ENCODE measurements at regions not wholly inside any gene's neighbourhood (a gene's known extent, or its start where the extent isn't known, plus 50 kb on each side); places are given as distances from the start of the nearest gene placed in this dataset.
"Not testable (repeated sequence)": the region's sequence is repeated elsewhere in the genome, so short reads cannot be mapped to it uniquely, and the experiment has no call there.

DNA sequence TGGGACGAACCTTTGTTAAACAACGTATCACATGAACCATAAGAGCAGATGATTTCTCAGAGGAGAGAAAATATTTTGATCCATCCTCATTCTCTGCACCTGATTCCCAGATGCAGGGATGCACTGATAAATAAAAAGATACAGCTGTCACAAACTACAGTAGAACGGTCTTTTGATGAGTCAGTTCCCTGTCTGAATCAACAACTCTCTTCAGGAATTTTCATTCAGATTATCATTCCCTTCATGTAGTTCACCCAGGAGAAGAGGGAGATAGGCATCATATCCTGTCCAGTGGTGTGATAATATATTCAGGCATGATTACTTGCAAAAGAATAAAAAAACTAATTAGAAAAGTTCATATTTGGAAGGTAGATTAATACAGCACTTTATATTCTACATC is 521.5 kb downstream of the PYDC2 start:
- Mint-ChIP-seq H3K4me3 (no peak overlapping the region), H3K9me3 (peaks cover 7 to 28% (median 18%) of the 10 kb centered on the region in 6 donors), H3K36me3 (no peaks in the 10 kb centered on the region), H3K27ac (no peak overlapping the region), H3K4me1 (no peaks in the 10 kb centered on the region), H3K27me3 (ENCODE audit: low read depth in 3 of 3) (no peaks in the 10 kb centered on the region)
- DNase-seq, result no peak

DNA sequence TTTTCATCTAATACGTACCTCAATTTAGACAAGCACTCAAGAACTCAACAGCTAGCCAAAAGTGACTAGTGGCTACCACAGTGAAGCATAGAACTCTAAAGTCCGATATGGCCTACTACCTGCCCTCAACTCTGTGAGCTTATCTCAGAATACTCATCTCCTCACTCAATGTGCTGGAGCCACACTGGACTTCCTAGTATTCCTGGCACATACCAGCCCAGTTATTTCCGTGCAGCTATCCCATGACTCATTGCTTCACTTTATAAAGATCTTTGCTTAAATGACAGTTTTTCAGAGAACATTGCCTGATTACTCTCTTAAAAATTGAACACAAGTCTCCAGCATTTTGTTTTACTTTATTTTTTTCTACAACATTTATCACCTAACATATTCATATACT is 524.7 kb downstream of the PYDC2 start:
- no peak for DNase-seq
- Mint-ChIP-seq H3K4me1 (no peaks in the 10 kb centered on the region), H3K27ac (no peak overlapping the region), H3K4me3 (no peak overlapping the region), H3K27me3 (ENCODE audit: low read depth in 3 of 3) (no peaks in the 10 kb centered on the region), H3K9me3 (peaks cover 8 to 36% (median 12%) of the 10 kb centered on the region in 6 donors), H3K36me3 (no peaks in the 10 kb centered on the region)

DNA sequence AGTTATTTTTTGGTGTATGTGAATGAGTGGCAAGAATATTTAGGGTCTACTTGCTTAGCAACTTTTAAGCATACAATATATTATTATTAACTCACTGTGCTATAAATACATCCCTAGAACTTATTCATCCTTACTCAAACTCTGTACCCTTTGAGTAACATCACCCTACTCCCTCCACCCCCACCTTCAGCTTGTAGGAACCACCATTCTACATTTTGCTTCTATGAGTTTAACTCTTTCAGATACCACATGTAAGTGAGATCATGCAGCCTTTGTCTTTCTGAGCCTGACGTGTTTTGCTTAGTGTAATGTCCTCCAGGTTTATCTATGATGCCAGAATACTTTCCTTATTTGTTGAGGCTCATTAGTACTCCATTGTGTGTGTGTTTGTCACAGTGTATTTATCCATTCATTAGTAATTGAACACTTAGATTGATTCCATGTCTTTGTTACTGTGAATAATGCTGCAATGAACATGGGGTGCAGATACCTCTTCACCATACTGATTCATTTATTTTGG is 526.9 kb downstream of the PYDC2 start:
- Mint-ChIP-seq H3K4me3 (no peak overlapping the region), H3K27me3 (ENCODE audit: low read depth in 3 of 3) (no peaks in the 10 kb centered on the region), H3K27ac (no peak overlapping the region), H3K4me1 (no peaks in the 10 kb centered on the region), H3K9me3 (peaks cover 12 to 54% (median 22%) of the 10 kb centered on the region in 6 donors), H3K36me3 (no peaks in the 10 kb centered on the region)
- no peak for DNase-seq

DNA sequence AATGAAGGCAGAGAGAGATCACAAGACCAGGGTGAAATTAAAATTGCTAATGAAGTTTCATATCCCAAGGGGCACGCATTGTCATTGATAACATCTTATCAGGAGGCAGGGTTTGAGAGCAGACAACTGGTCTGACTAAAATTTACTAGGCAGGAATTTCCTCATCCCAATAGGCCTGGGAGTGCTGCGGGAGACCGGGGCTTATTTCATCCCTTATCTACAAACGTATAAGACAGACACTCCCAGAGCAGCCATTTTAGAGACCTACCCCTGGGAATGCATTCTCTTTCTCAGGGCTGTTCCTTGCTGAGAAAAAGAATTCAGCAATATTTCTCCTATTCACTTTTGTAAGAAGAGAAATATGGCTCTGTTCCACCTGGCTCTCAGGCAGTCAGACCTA is 533.0 kb downstream of the PYDC2 start:
- H3K36me3 Mint-ChIP-seq; H3K4me1 Mint-ChIP-seq; H3K27me3 Mint-ChIP-seq (ENCODE audit: low read depth in 3 of 3); H3K27ac Mint-ChIP-seq; DNase-seq; H3K4me3 Mint-ChIP-seq: not testable (repeated sequence)
- H3K9me3 Mint-ChIP-seq, result peaks cover 12 to 85% (median 39%) of the 10 kb centered on the region in 6 donors

DNA sequence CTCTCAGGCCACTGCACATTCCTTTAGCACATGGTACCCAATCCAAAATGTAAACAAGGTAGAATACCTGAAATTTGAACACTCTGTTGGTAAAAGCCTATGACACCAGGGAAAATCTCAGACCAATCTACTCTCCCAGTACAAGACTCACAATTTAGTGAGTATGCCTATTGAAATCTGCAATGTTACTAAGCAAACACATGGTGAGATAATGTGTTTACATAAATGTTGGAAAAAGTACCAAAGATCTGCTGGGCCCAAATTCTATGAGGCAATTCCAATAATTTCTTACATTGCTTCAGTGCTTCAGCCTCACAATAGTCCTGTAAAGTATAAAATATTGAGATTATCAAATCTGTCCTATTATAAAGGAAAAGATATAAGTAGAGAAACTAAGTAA is 536.1 kb downstream of the PYDC2 start:
- no peak for DNase-seq
- no peak overlapping the region for H3K27ac Mint-ChIP-seq
- no peaks in the 10 kb centered on the region for H3K36me3 Mint-ChIP-seq
- H3K9me3 Mint-ChIP-seq, result peaks cover 7 to 64% (median 27%) of the 10 kb centered on the region in 6 donors
- H3K27me3 Mint-ChIP-seq (ENCODE audit: low read depth in 3 of 3), result no peaks in the 10 kb centered on the region
- H3K4me1 Mint-ChIP-seq, result no peaks in the 10 kb centered on the region
- no peak overlapping the region for H3K4me3 Mint-ChIP-seq

DNA sequence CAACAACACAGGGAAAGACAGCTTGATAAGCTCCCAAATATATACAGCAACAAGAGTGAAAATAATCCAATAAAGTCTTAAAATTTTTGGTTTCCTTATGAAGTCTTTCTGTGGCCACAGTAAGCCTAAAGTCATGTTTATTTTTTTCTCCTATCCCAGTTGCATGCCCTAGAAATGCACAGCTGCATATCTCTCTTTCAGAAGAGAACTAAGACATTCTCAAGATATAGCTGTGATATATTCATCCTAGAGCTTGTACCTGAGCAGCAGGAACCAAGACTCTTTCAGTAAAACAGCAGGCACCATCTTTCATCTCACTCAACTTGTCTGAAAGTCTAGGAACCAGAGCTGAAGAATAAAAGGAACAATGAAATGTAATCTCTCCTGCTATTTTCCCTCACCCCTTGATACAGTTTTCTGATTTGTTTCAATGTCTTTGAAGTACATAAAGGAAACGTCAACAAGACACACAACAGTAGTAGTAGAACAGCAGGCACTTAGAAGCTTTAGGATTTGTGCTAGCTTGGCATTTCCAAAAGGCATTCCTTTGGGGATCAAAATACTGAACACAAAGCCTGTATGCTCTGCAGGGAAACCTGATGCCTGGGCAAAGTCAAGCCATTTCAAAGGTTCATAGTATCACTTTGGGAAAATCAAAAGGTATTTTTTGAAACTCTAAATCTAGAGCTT is 536.8 kb downstream of the PYDC2 start:
- H3K9me3 Mint-ChIP-seq, result peaks cover 7 to 60% (median 30%) of the 10 kb centered on the region in 6 donors
- no peaks in the 10 kb centered on the region for H3K4me1 Mint-ChIP-seq
- no peak for DNase-seq
- H3K36me3 Mint-ChIP-seq, result no peaks in the 10 kb centered on the region
- no peak overlapping the region for H3K27ac Mint-ChIP-seq
- no peak overlapping the region for H3K4me3 Mint-ChIP-seq
- no peaks in the 10 kb centered on the region for H3K27me3 Mint-ChIP-seq (ENCODE audit: low read depth in 3 of 3)

DNA sequence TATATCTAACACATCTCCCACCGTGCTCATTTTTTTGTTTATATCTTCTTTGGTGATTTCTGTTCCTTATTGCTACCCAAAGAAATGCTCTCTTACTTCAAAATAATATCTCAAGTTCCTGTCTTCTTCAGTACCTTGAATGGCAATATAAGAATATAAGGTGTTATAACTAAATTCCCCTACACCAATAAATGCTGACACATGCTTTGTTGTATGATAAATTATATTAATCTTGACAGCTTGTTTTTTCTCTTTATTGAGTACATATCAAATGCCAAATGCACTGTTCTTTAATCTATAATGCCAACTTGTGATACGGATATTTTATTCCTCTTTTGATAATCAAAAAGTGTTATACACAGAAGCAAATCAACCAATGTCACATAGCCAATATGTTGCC is 540.3 kb downstream of the PYDC2 start:
- no peak overlapping the region for H3K27ac Mint-ChIP-seq
- no peaks in the 10 kb centered on the region for H3K4me1 Mint-ChIP-seq

DNA sequence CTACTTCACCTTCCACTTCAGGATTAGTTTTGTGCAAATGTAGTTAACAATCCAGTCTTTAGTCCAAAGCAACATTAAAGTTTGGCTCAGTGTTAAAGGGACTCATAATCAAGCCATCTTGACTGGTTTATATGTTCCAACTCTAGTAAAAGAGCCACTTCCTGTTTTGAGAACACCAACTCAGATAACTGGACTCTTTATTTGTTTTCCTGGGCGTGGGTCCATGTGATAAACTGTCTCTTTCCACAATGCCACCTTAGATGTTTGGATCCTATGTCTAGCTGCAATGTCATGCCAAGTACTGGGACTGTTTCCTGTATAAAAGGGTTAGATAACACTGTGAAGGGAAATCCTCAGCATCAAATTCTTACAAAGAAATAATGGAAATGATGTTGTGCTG is 545.0 kb downstream of the PYDC2 start:
- Mint-ChIP-seq H3K36me3 (no peaks in the 10 kb centered on the region), H3K27ac (no peak overlapping the region), H3K27me3 (ENCODE audit: low read depth in 3 of 3) (no peaks in the 10 kb centered on the region), H3K4me3 (no peak overlapping the region), H3K4me1 (no peaks in the 10 kb centered on the region), H3K9me3 (peaks cover 2 to 26% (median 8%) of the 10 kb centered on the region in 6 donors)
- no peak for DNase-seq

More for the DNA sequence above, 540.3 kb downstream of the PYDC2 start:
- Mint-ChIP-seq H3K9me3 (peaks cover 7 to 45% (median 16%) of the 10 kb centered on the region in 6 donors), H3K27me3 (ENCODE audit: low read depth in 3 of 3) (no peaks in the 10 kb centered on the region), H3K4me3 (no peak overlapping the region), H3K36me3 (no peaks in the 10 kb centered on the region)
- no peak for DNase-seq

DNA sequence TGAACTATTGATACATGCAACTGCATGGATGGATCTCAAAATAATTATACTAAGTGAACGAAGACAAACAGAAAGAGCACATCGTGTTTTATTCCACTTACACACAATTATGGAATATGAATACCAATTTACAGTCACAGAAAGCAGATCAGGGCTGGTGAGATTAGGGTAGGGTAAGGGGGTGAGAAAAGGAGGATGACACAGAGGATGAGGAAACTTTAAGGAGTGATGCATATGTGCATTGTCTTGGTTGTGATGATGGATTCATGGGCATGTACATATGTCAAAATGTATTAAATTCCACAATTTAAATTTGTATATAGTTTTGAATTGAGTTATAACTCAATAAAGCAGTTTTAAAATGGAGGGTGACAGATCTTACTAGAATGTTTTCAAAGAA is 548.9 kb downstream of the PYDC2 start:
- DNase-seq, result no peak
- peaks cover 4 to 19% (median 9%) of the 10 kb centered on the region in 6 donors for H3K9me3 Mint-ChIP-seq

DNA sequence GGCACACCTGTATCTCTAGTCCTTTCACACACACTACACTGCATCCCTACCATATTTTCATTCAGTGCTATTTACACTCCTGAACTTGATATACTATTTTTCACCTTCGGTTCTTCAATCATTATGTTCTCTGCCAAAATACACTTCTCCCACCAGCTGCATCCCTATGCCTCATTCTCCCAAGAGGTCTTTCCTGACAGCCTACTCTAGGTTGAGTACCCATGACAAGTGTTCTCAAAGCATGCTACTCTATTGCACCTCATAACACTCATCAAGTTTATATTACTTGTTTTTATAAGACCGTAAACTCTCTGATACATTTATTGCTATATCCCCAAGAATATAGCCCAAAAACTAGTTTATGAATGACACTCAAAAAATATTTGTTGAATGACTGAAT is 549.5 kb downstream of the PYDC2 start:
- no peaks in the 10 kb centered on the region for H3K36me3 Mint-ChIP-seq
- no peak for DNase-seq
- H3K27ac Mint-ChIP-seq, result no peak overlapping the region
- H3K27me3 Mint-ChIP-seq (ENCODE audit: low read depth in 3 of 3), result no peaks in the 10 kb centered on the region
- H3K4me1 Mint-ChIP-seq, result no peaks in the 10 kb centered on the region
- peaks cover 4 to 20% (median 9%) of the 10 kb centered on the region in 6 donors for H3K9me3 Mint-ChIP-seq
- H3K4me3 Mint-ChIP-seq, result no peak overlapping the region

More for the DNA sequence above, 548.9 kb downstream of the PYDC2 start:
- Mint-ChIP-seq H3K4me1 (no peaks in the 10 kb centered on the region), H3K36me3 (no peaks in the 10 kb centered on the region), H3K27me3 (ENCODE audit: low read depth in 3 of 3) (no peaks in the 10 kb centered on the region), H3K4me3 (no peak overlapping the region), H3K27ac (no peak overlapping the region)

DNA sequence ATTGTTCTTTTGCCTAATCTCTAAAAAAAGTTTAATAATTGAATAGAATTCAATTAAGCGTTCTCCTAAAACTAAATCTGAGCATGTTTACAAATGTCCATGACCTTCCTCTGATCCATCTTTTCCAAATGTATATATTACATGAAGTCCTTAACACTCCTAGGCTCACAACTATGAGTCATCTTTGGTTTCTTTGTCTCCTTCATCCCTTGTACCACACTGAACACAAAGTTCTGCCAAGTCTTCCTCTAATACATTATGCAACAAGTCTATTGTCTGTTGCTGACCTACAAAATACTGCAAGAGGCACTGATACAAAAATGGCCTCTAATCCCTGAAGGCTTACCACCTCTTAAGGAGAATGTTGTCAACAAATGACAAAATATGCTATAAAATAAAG is 550.2 kb downstream of the PYDC2 start:
- H3K27me3 Mint-ChIP-seq (ENCODE audit: low read depth in 3 of 3), result no peaks in the 10 kb centered on the region
- no peak overlapping the region for H3K4me3 Mint-ChIP-seq
- no peak for DNase-seq
- no peaks in the 10 kb centered on the region for H3K36me3 Mint-ChIP-seq
- H3K27ac Mint-ChIP-seq, result no peak overlapping the region
- H3K4me1 Mint-ChIP-seq, result no peaks in the 10 kb centered on the region
- H3K9me3 Mint-ChIP-seq, result peaks cover 4 to 17% (median 6%) of the 10 kb centered on the region in 6 donors

DNA sequence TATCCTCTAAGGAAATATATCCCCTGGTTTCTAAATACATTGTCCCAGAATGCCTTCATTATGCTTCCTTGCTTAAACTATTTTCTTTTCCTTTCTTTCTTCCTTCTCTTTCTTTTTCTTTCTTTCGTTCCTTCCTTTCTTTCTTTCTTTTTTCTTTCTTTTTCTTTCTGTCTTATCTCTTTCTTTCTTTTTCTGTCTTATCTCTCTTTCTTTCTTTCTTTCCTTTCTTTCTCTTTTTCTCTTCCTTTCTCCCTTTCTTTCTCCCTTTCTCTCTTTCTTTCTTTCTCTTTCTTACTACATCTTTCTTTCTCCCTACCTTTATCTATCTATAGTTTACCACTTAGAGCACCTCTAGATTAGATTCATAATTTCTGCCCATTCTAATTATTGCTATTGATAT is 552.1 kb downstream of the PYDC2 start:
- Mint-ChIP-seq H3K36me3 (no peaks in the 10 kb centered on the region), H3K27ac (no peak overlapping the region), H3K9me3 (peaks cover 4 to 27% (median 11%) of the 10 kb centered on the region in 6 donors), H3K4me1 (no peaks in the 10 kb centered on the region), H3K27me3 (ENCODE audit: low read depth in 3 of 3) (no peaks in the 10 kb centered on the region), H3K4me3 (no peak overlapping the region)
- no peak for DNase-seq

DNA sequence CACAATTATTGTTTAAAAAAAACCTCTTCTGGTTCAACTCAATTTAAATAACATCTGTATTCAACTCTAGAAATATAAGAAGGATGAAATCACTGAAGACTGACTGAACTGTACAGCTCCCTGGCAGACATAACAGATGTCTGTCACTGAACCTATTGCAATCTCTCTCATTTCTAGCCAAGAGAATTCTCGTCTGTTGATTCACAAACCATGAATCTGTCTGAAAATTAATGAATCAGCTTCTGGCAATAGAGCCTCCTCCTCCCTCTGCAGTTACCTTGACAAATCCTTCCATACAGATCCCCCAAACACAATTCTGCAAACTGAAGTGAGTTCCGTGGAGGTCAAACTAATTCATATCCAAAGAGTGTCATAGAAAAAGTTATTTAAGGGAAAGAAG is 561.4 kb downstream of the PYDC2 start:
- no peak for DNase-seq
- Mint-ChIP-seq H3K36me3 (peaks cover 0 to 3% (median 0%) of the 10 kb centered on the region in 3 donors), H3K4me3 (no peak overlapping the region), H3K27ac (no peak overlapping the region), H3K27me3 (ENCODE audit: low read depth in 3 of 3) (no peaks in the 10 kb centered on the region), H3K9me3 (peaks cover 6 to 17% (median 12%) of the 10 kb centered on the region in 6 donors), H3K4me1 (no peaks in the 10 kb centered on the region)

DNA sequence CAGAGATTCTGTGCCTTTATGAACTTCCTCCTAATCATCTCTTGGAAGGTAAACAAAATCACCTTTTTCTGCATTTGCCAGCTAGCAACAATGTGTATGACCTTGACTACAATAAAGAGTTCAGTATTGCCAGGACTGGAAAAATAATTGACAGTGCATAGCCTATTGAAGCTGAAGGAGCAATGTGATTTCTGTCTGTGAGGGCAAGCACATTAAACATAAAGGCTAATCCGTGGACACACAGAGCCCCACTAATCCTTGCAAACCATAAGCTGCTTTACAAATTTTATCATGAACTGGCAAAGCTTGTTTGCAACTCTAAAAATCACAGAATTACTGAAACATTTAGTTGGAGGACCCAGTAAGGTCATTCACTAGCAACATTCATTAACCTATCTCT is 563.8 kb downstream of the PYDC2 start:
- Mint-ChIP-seq H3K4me1 (no peaks in the 10 kb centered on the region), H3K36me3 (peaks cover 0 to 6% (median 0%) of the 10 kb centered on the region in 3 donors), H3K27ac (no peak overlapping the region), H3K9me3 (peaks cover 6 to 27% (median 10%) of the 10 kb centered on the region in 6 donors), H3K27me3 (ENCODE audit: low read depth in 3 of 3) (no peaks in the 10 kb centered on the region), H3K4me3 (no peak overlapping the region)
- DNase-seq, result no peak

DNA sequence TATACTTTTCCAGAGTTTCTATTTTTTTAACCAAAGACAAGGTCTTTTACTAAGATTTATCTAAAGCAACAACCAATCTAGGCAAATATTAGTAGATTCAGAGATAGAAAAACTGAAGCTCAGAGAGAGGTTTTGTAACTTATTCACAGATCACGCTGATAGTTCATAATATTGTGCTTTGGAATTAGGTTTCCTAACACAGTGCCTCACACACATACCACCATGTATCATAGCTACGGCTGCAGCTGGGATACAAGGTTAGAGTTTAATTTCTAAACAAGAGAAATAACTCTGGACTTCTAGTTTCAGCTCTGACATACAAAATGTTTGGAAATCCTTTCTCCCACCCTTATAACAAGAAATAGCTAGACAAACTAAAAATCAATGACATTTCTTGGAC is 565.7 kb downstream of the PYDC2 start:
- H3K27me3 Mint-ChIP-seq (ENCODE audit: low read depth in 3 of 3), result no peaks in the 10 kb centered on the region
- peaks cover 0 to 6% (median 0%) of the 10 kb centered on the region in 3 donors for H3K36me3 Mint-ChIP-seq
- H3K9me3 Mint-ChIP-seq, result peaks cover 6 to 35% (median 11%) of the 10 kb centered on the region in 6 donors
- H3K27ac Mint-ChIP-seq, result no peak overlapping the region
- no peak for DNase-seq
- H3K4me3 Mint-ChIP-seq, result no peak overlapping the region
- H3K4me1 Mint-ChIP-seq, result no peaks in the 10 kb centered on the region
